H9 (cell line): ENCODE measurements at regions not wholly inside any gene's neighbourhood (a gene's known extent, or its start where the extent isn't known, plus 50 kb on each side); places are given as distances from the start of the nearest gene placed in this dataset.
A peak's percentile ranks its signal among the peaks of the same experiment; 100 is the strongest.

ENCODE experiments used
- DNase-seq: peaks from one replicate; pipeline ENCODE4 v3.0.0-alpha.2; 2017
- H2AFZ ChIP-seq: one replicate; pipeline ENCODE4 v1.6.1; 2013; ENCODE audit warnings: mild to moderate bottlenecking, low read length, control low read depth, moderate library complexity
- H2AK5ac ChIP-seq: 2 replicates; pipeline ENCODE4 v1.6.1; 2013; ENCODE audit warnings: low read length, control low read depth, mixed read lengths; ENCODE audit not compliant: insufficient read length
- H2BK120ac ChIP-seq: one replicate; pipeline ENCODE4 v1.6.1; 2013; ENCODE audit warnings: low read depth, mild to moderate bottlenecking, low read length, control low read depth, inconsistent platforms; ENCODE audit not compliant: poor library complexity, severe bottlenecking
- H2BK12ac ChIP-seq: 2 replicates; pipeline ENCODE4 v1.6.1; 2013; ENCODE audit warnings: low read length, control low read depth, mixed read lengths, low read depth; ENCODE audit not compliant: insufficient read length
- H2BK15ac ChIP-seq: 2 replicates; pipeline ENCODE4 v1.6.1; 2013; ENCODE audit warnings: low read depth, low read length, control low read depth
- H2BK20ac ChIP-seq: one replicate; pipeline ENCODE4 v1.6.1; 2013; ENCODE audit warnings: low read depth, mild to moderate bottlenecking, low read length, control low read depth, inconsistent platforms; ENCODE audit not compliant: poor library complexity, severe bottlenecking
- H2BK5ac ChIP-seq: 2 replicates; pipeline ENCODE4 v1.6.1; 2013; ENCODE audit warnings: low read length, control low read depth, mixed read lengths; ENCODE audit not compliant: insufficient read length
- H3K14ac ChIP-seq: 2 replicates; pipeline ENCODE4 v1.6.1; 2013; ENCODE audit warnings: low read length, control low read depth; ENCODE audit not compliant: insufficient read depth
- H3K18ac ChIP-seq: 2 replicates; pipeline ENCODE4 v1.6.1; 2013; ENCODE audit warnings: low read depth, mild to moderate bottlenecking, mixed read lengths, low read length, control low read depth; ENCODE audit not compliant: insufficient read length
- H3K23ac ChIP-seq: 2 replicates; pipeline ENCODE4 v1.6.1; 2013; ENCODE audit warnings: low read length, control low read depth, mixed read lengths, low read depth; ENCODE audit not compliant: insufficient read length
- H3K23me2 ChIP-seq: 2 replicates; pipeline ENCODE4 v1.6.1; 2013; ENCODE audit warnings: low read depth, mild to moderate bottlenecking, mixed read lengths, low read length, control low read depth; ENCODE audit not compliant: insufficient read length, poor library complexity, severe bottlenecking
- H3K27ac ChIP-seq: 2 replicates; pipeline ENCODE4 v1.5.1; 2013; ENCODE audit warnings: low read length, control low read depth, mixed read lengths, low read depth; ENCODE audit not compliant: insufficient read length
- H3K27me3 ChIP-seq: 2 replicates; pipeline ENCODE4 v1.6.1; 2013; ENCODE audit warnings: low read length, control low read depth, inconsistent platforms; ENCODE audit not compliant: insufficient read depth
- H3K4ac ChIP-seq: 2 replicates; pipeline ENCODE4 v1.6.1; 2013; ENCODE audit warnings: low read depth, mild to moderate bottlenecking, control low read depth, inconsistent platforms, low read length, moderate library complexity
- H3K4me1 ChIP-seq: 2 replicates; pipeline ENCODE4 v1.6.1; 2013; ENCODE audit warnings: low read length, control low read depth, inconsistent platforms; ENCODE audit not compliant: insufficient read depth
- H3K4me2 ChIP-seq: 2 replicates; pipeline ENCODE4 v1.6.1; 2013; ENCODE audit warnings: low read length, control low read depth, mixed read lengths; ENCODE audit not compliant: insufficient read length, insufficient read depth
- H3K56ac ChIP-seq: 2 replicates; pipeline ENCODE4 v1.6.1; 2013; ENCODE audit warnings: low read depth, mild to moderate bottlenecking, mixed read lengths, low read length, control low read depth; ENCODE audit not compliant: insufficient read length
- H3K79me1 ChIP-seq: 2 replicates; pipeline ENCODE4 v1.6.1; 2013; ENCODE audit warnings: low read depth, mild to moderate bottlenecking, moderate library complexity, low read length, control low read depth, inconsistent platforms; ENCODE audit not compliant: insufficient read depth, poor library complexity, severe bottlenecking
- H3K79me2 ChIP-seq: 2 replicates; pipeline ENCODE4 v1.6.1; 2013; ENCODE audit warnings: low read length, control low read depth, inconsistent platforms; ENCODE audit not compliant: insufficient read depth
- H3K9ac ChIP-seq: 2 replicates; pipeline ENCODE4 v1.6.1; 2013; ENCODE audit warnings: low read length, control low read depth, mixed read lengths; ENCODE audit not compliant: insufficient read length; ENCODE audit errors: extremely low read depth
- H3K9me3 ChIP-seq: one replicate; pipeline ENCODE4 v1.6.1; 2013; ENCODE audit warnings: low read depth, low read length, inconsistent platforms; ENCODE audit not compliant: control insufficient read depth
- H3T11ph ChIP-seq: one replicate; pipeline ENCODE4 v1.6.1; 2013; ENCODE audit warnings: mild to moderate bottlenecking, low read length, control low read depth, inconsistent platforms
- H4K20me1 ChIP-seq: one replicate; pipeline ENCODE4 v1.6.1; 2013; ENCODE audit not compliant: control insufficient read depth, insufficient read length, insufficient read depth
- H4K5ac ChIP-seq: 2 replicates; pipeline ENCODE4 v1.6.1; 2013; ENCODE audit warnings: low read depth, mild to moderate bottlenecking, mixed read lengths, low read length, control low read depth; ENCODE audit not compliant: insufficient read length
- H4K8ac ChIP-seq: replicated peaks from 2 replicates; pipeline ENCODE4 v1.6.1; 2013; ENCODE audit warnings: low read length, control low read depth, mixed read lengths, low read depth; ENCODE audit not compliant: insufficient read length
- H4K91ac ChIP-seq: 2 replicates; pipeline ENCODE4 v1.6.1; 2013; ENCODE audit warnings: low read depth, mild to moderate bottlenecking, moderate library complexity, mixed read lengths, low read length, control low read depth; ENCODE audit not compliant: insufficient read length
- H3K27ac Mint-ChIP-seq, 3 experiments: 2 replicates in 2 of 3; 3 replicates in 1 of 3; pipeline ENCODE4 v1.8.0; 2020 to 2021; ENCODE audit warnings: mixed read lengths in 3 of 3, mild to moderate bottlenecking in 1 of 3, moderate library complexity in 1 of 3
- H3K27me3 Mint-ChIP-seq: 2 replicates; pipeline ENCODE4 v1.8.0; 2021; ENCODE audit warnings: low read depth, mild to moderate bottlenecking, moderate library complexity, mixed read lengths
- H3K36me3 Mint-ChIP-seq, 3 experiments: 2 replicates in 2 of 3; 3 replicates in 1 of 3; pipeline ENCODE4 v1.8.0; 2020 to 2021; ENCODE audit warnings: low read depth in 3 of 3, mixed read lengths in 3 of 3; ENCODE audit not compliant: insufficient read depth in 1 of 3
- H3K4me1 Mint-ChIP-seq, 2 experiments: 2 replicates each; pipeline ENCODE4 v1.8.0; 2020; ENCODE audit warnings: mixed read lengths in 2 of 2
- H3K4me3 Mint-ChIP-seq, 2 experiments: 2 replicates in 1 of 2; 3 replicates in 1 of 2; pipeline ENCODE4 v1.8.0; 2020 to 2021; ENCODE audit warnings: mild to moderate bottlenecking in 2 of 2, mixed read lengths in 2 of 2, moderate library complexity in 1 of 2
- H3K9me3 Mint-ChIP-seq, 2 experiments: 2 replicates in 1 of 2; 3 replicates in 1 of 2; pipeline ENCODE4 v1.8.0; 2020; ENCODE audit warnings: mild to moderate bottlenecking in 2 of 2, mixed read lengths in 2 of 2, moderate library complexity in 1 of 2
- CTCF ChIP-seq: fragments of 200-600 bp; sonication (generic); conservative IDR thresholded peaks from 3 replicates; pipeline ENCODE4 v1.8.0; 2021; ENCODE audit warnings: antibody characterized with exemption, mild to moderate bottlenecking
- WGBS: extraction: QIAGEN DNeasy Blood & Tissue Kit; methylation state at CpG from one replicate; pipeline ENCODE4 v1.1.7; 2013; ENCODE audit warnings: missing lambda C conversion rate, low lambda C conversion rate, mixed read lengths; ENCODE audit not compliant: insufficient read length; ENCODE audit errors: extremely low coverage; 5-methylcytosine and 5-hydroxymethylcytosine counted together

DNA sequence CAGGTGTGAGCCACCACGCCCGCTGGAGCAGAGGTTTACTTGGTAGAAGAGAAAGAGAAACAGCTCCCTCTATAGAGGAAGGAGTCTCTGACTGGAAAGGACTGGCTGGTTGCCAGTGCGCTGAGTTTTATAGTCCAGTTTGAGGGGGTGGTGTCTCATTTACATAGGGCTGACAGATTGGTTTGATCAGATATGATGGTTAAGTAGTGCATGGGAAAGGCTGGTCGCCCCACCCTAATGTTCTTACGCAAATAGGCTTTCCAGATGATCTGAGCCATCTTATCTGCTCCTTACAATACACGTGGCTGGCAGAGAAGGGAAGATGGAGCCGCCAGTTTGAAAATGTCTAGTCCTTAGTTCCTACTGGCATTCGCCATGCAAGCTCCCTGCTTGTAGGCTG lies 439.5 kb downstream of the NAF1 start:
- H3K79me1 ChIP-seq, result no peaks in the 10 kb centered on the region
- H3K27me3 ChIP-seq, result no peaks in the 10 kb centered on the region
- no peak overlapping the region for H2AFZ ChIP-seq
- H3K9me3 Mint-ChIP-seq, result no peaks in the 10 kb centered on the region
- no peak overlapping the region for H4K91ac ChIP-seq
- no peak overlapping the region for H3K4me3 Mint-ChIP-seq
- no peak overlapping the region for H4K5ac ChIP-seq
- no peaks in the 10 kb centered on the region for H3K27me3 Mint-ChIP-seq
- no peaks in the 10 kb centered on the region for H3K9me3 ChIP-seq
- H3K4me1 Mint-ChIP-seq, result no peaks in the 10 kb centered on the region
- H3K23me2 ChIP-seq, result no peaks in the 10 kb centered on the region
- H3K14ac ChIP-seq, result no peak overlapping the region
- TF ChIP-seq CTCF, result 0 out of 3 replicates have a peak, but pooled peaks have one; percentile 10
- H3K79me2 ChIP-seq, result no peaks in the 10 kb centered on the region
- H2BK20ac ChIP-seq, result no peak overlapping the region
- H2BK5ac ChIP-seq, result no peak overlapping the region
- H3K4ac ChIP-seq, result no peak overlapping the region
- no peak overlapping the region for H3K27ac ChIP-seq
- no peak overlapping the region for H3K18ac ChIP-seq
- no peak overlapping the region for H3K4me2 ChIP-seq
- no CpG with 5 or more reads among the region's 8 CpGs for WGBS
- no peak overlapping the region for H2BK15ac ChIP-seq
- H4K8ac ChIP-seq, result no peak overlapping the region
- DNase-seq, result no peak
- no peak overlapping the region for H3K56ac ChIP-seq
- no peak overlapping the region for H3K27ac Mint-ChIP-seq
- H2BK120ac ChIP-seq, result no peak overlapping the region
- no peak overlapping the region for H2BK12ac ChIP-seq
- no peaks in the 10 kb centered on the region for H3K36me3 Mint-ChIP-seq
- no peak overlapping the region for H2AK5ac ChIP-seq
- no peak overlapping the region for H3K9ac ChIP-seq
- no peaks in the 10 kb centered on the region for H3K4me1 ChIP-seq
- H3K23ac ChIP-seq, result no peak overlapping the region
- H3T11ph ChIP-seq, result no peak overlapping the region
- no peaks in the 10 kb centered on the region for H4K20me1 ChIP-seq
